OCI-M2 (cell line): ENCODE measurements at regions not wholly inside any gene's neighbourhood (a gene's known extent, or its start where the extent isn't known, plus 50 kb on each side); places are given as distances from the start of the nearest gene placed in this dataset.

Experiments
- DNase-seq: peaks from one replicate; lab custom pipeline; 2025; ENCODE audit not compliant: unreplicated experiment; lab: John Stamatoyannopoulos, UW

DNA sequence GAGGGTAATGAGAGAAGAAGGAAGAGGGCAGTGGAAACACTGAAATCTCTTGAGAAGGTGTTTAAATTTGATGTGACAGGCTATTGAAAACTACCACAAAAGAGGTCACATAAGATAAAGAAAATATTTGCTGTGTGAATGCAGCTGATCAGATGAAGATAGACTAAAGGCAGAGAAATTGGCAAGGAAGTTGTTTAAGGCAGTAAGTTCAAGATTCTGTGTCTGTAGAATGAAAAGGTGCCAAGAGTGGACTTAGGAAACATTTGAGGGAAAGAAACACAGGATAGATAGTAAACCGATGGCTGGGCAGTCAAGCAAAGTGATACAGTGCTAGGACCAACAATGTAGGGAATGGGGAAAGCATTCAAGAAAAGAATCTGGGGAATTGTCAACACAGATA is 332.3 kb upstream of the MARCKS start:
- DNase-seq = no peak

DNA sequence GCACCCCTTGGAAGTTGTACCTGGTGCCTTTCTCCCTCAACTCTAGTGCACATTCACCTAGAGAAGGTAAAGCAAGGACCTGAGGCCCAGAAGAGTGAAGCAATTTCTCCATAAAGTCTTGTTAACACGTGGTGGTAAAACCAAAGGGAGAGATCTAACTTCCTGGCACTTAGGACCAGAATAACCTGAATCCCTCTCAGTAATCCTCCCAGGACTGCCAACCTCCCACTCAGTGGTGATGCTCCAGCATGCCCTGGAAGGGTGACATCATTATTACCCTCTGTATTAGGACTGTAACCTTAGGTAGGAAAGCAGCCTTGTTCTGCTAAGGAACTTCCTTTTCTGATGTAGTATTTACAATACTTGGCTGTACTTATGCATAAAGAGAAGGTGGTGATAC is 330.6 kb upstream of the MARCKS start:
- DNase-seq = no peak

DNA sequence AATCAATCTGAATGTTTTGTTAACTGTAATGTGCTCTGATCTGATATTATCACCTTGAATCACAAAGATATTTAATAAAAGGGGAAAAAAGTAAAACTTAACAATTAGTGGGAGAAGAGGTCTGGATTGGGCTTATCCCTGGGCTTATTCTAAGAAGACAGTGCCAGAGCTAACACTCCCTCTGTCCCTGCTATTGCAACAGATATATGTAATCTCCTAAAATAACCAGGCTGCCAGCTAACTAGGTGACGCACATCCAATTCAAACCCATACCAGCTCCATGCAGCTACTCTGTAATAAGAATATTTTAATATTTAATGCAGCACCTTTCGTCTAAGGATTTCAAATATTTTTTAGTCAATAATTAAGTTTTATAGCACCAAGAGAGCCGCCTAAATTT is 330.1 kb upstream of the MARCKS start:
- no peak for DNase-seq

DNA sequence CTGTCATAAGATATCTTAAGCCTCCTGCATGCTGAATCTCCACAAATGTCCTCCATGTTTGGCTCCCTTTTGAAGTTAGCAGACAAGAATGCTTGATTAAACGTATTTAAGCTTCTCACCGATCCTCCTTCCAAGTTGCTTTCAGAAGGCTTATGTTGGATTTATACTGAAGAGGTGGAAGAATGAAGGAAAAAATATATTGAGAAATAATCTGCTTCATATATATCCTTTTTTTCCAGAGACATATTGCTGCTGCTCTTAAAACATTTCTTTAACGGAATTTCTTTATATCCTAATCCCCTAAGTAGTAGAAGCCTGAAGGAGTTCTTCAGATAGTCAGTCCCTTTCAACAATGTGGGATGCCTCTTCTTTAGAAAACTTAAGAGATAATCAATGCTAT is 329.0 kb upstream of the MARCKS start:
- DNase-seq = no peak

DNA sequence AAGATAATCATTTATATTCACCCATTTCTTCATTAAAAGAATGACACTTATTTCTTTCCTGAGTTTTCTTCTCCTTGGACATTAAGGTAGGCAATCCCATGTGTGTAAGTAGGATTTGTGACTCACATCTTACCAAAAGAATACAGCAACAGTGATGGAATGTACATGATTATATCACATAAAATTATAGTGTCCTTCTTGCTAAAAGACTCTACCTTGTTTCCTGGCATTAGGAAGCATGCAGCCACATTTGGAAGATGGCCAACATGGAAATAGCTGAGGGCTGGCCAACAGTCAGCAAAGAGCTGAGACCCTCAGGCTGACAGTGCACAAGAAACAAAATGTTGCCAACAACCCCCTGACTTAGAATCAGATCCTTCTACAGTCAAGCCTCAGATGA is 327.9 kb upstream of the MARCKS start:
- DNase-seq = no peak

DNA sequence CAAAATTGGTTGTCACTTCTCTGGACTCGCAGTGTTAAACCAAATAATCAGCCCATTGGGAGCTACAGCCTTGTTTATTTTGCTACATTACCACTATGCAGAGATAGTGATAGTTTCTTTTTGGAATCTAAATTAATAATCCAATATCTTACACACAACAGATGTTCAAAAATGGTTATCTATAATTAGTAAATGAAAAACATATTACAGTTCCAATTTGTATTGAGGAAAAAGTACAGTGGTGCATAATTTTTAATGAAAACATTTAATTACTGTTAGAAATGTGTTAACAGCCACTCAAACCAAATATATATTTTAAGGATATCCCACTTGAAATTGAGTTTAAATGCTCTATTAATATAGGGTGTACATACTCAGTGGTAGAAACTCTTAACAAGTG is 327.3 kb upstream of the MARCKS start:
- no peak for DNase-seq

DNA sequence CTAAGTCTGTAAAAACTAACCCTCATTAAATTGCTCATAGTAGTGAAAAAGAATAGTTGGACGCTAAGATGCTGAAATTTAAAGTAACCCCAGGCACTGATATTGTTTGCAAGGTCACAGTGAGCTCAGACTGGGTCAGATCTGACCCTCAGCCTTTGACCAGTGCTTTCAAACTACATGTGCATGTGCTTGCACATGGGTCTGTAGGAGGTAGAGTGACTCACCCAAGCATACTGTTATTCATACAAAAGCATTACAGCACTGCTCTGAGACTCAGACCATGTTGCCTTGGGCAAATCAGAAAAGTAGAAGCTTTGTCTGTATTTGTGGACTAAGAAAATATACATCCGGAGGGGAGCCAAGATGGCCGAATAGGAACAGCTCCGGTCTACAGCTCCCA is 326.4 kb upstream of the MARCKS start:
- DNase-seq = no peak

DNA sequence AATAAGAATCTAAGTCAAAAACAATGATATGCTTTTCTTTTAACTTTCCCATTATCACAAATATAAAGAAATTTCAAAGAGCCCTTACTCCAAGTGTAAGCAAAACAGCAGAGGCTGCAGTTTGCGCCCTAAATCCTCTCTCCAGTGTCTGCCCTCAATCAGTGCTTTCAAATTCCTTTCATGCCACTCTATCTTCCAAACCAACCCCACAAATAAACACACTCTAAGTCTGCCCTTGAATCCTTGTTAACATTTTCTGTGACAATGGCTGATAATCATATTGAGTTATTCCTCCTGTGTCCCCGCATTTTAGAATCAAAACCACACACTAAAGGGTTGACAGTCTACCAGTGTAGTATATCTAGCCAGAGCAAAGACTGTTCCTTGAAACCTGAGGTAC is 317.9 kb upstream of the MARCKS start:
- no peak for DNase-seq

DNA sequence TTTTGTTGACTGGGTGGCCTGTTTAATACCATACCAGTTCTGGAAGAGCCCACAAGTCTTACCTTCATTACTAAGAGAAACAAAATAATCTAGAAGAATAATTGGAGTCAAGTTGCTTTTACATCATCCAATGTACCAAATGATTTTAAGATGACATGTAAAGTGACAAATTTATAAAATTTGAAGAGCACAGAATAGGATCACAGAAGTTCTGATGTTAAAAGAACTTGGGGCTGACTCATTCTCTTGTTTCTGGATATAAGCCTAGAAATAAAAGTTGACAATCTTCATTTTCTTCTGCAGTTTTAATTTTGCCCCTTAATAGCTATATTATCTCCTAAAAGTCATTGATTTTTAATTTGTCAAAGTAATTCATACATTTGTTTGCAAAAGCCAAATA is 317.5 kb upstream of the MARCKS start:
- no peak for DNase-seq

DNA sequence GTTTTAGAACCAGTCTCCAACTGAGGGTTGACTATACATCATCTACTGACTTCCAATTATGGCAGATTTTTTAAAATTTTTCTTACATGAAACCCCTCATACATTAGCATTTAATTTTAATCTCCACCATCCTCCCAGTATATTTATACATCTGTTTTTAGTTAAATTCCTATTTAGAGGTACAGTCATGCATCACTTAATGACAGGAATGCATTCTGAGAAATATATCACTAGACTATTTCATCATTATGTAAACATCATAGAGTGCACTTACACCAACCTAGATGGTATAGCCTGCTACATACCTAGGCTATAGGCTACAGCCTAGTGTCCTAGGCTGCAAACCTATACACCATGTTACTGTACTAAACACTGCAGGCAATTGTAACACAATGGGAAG is 316.7 kb upstream of the MARCKS start:
- DNase-seq = no peak

DNA sequence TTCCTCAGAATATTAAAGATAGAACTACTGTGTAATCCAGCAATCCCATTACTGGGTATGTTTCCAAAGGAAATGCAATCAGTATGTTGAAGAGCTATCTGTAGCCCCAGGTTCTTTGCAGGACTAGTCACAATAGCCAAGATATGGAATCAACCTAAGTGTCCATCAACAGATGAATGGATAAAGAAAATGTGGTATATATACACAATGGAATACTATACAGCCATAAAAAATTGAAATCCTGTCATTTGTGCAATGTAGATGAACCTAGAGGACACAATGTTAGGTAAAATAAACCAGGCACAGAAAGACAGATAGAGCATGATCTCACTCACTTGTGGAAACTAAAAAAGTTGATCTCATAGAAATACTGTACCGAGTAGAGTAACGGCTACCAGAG is 306.0 kb upstream of the MARCKS start:
- no peak for DNase-seq

DNA sequence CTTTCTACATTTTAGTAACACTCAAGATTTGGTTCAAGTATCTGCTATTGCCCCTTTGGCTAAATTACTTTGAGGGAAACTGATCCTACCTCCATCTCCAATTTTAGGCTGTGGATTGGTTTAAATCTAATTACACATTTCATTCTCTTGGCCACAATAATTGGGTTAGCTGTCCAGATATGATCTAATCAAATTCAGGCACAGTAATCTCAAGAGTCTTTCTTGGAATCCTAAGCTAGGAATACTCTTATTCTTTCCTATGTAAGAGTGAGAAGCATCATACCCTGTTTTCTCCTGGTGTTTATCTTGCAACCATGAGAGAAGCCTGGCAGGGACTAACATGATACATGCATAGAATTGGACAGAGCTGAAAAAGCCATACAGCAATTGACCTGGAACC is 300.4 kb upstream of the MARCKS start:
- DNase-seq = no peak

DNA sequence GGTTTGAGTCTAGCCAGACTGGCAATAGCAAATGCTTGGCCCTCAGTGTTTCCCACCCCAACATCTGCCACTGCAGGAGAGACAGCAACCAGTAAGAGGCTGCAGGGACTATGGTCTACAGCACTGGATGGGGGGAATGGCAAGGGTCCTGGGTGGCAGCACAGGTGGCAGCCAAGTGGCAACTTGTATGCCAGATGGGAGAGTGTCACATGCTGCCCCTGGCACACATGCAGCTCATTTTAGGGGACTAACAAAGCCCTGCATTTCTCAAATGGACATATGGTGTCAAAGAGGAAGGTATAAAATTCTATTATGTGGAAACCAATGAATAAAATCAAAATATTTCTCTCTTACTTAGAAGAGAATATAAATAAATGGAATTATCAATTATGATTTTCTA is 298.7 kb upstream of the MARCKS start:
- no peak for DNase-seq

DNA sequence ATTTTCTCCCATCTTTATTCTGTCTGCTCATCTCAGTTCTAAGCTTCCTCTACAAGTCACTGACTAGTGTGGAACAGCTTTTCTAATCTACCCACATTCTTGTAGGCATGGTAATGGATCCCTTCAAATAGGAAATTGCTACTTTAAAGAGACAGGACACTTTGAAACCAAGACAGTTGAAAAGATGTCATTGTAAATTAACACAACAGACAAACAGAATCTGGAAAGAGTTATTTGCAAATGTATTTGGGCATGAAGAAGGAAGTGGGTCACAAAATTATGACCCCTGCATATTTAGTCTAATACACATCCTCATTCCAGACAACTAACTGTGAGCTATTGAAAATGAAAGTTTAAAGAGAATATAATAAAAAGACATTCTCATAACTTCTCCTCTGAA is 298.2 kb upstream of the MARCKS start:
- DNase-seq = no peak

DNA sequence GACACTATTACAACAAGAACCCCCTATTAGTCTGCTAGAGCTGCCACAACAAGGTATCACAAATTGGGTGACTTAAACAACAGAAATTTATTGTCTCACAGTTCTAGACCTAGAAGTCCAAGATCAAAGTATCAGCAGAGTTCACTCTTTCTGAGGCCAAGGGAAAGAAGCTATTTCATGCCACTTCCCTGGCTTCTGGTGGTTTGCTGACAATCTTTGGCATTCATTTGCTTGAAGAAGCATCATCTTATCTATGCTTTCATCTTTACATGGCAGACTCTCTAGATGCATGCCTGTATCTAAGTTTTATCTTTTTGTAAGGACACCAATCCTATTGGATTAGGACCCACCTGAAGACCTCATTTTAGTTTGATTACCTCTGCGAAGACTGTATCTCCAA is 296.8 kb upstream of the MARCKS start:
- DNase-seq = no peak

DNA sequence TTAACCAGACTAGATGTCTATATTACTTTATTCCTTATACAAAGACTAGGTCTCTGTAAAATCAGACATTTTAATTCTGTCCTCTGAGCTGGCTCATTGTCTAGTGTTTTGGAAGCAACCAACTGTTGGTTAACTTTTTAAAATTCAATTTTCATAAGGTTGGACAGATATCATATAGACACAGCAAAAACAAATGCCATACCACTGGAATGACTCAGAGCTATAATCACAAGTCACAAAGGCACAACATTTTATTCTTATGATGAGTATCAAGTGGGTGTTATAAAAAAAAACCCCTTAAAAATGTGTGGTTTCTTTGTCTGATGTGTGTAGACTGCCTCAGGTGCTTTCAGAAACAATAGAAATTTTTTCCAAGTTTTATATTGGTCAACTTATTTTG is 296.2 kb upstream of the MARCKS start:
- DNase-seq = no peak

DNA sequence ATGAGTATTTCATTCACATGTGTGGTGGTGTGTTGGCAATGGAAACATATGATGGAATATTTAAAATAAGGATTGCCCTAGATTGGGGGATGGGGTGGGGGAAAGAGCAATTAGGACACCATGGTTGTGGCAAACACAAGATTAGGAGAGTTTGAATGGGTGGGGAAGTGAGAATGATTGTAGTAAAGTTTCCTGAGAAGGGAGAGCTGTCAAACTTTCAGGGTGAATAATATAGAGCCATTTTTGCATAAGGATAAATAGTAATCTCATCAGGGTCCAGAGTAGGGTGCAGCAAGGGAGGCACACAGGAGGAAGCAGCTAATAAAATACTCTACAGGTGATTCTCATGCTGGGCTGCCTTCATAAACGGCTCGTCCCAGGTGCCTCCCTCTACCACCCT is 294.9 kb upstream of the MARCKS start:
- DNase-seq = no peak

DNA sequence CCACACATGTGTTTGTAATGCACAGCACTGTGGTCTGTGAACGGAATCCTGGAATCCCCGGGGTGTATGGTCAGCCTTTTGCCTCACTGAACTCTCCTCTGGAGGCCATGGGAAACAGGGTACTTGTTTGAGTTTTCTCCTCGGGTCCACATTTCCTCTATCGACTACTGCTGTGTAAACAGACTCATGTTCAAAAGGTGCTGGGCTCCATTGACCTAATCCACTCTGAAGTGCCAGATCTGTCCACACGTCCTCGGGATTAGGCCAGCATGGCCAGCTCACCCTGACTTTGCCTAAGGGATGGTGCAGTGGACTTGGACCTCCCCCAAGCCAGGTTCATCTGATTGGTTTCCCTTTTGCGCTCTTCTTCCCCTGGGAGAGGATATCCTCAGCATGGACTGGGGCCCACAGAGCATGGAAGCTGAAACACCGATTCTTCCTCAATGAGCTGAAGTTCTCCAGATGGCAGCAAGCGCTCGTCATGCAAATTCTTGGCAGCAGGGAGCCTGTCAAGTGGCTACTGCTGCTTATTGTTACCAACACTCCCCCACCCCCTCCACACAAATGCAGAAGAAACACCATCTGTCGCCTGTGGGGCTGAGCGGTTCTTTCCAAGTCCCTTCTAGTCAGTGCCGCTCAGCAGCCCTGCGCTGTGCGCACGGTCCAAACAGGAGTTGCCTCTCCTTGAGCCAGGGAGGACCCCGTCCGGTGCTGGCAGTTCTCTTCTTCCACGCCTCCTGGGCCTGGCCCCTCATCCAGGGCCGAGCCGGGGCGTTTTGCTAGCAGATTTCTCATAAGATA is 292.6 kb upstream of the MARCKS start:
- no peak for DNase-seq

DNA sequence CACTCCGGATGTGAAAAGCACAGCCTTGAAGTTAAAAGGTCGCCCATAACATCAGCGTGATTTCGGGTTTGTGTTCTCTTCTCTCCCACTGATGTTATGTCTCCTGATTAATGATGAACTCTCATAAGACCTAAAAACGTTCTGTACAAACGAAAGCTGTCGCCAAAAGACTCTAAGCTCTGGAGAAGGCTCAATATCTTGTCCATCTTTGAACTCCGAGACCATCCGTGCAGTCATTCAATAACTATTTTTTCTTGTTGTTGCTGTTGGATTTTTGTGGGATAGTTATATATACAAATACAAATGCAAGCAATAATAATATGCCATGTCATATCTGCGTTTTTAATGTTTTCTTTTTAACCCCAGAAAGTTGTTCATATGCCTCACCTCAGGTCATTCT is 291.8 kb upstream of the MARCKS start:
- DNase-seq = no peak

DNA sequence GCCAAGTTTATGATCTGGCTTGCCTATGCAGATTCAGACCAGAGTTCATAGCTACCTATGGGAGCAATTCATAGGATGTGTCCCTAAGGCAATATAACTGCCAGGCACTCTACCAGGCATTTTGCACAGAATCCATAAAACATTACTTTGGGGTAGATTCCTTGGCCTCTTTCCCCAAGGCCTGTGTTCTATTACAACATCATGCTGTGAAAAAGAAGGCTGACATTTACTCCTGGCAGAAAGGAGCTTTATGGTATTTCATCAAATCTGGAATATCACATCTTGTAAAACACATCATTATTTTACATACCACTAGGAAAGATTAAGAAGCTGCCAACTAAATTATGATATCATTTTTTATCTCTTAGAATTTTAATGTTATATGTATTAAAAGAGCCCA is 287.0 kb upstream of the MARCKS start:
- DNase-seq = no peak

DNA sequence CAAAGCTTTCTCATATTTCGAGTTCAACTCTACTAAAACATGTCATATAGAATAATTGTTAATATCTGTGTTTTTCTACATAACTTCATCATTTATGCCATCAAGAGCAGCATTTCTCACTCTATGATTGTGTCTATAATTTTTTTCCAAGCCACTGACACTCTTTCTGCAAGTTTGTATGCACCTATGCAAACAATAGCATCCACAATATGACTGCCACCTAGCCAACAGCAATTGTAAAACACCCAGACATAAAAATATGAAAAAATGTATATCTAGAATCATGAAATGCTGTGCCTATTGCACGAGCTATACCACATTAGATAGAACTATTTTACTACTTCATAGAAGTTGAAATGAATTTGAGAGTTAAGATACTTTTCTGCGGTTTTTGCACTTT is 286.5 kb upstream of the MARCKS start:
- DNase-seq = no peak

DNA sequence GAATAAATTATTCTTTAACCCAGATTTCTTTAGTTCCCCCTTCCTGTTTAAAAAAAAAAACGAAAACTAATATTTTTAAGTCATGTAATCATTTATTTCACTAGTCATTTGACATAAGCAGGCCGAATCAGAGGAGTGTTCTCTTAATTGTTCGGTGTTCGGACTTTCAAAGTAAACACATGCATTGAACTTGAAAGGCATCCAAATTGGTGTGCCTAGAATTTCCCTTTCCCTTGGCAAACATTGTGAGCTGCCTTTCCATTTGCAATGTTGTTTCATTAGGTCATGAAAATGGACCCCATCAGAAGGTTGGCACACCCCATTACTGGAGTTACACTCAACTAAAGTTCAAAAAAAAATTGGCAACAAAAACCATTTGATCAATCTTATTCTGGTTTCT is 283.0 kb upstream of the MARCKS start:
- DNase-seq = no peak

DNA sequence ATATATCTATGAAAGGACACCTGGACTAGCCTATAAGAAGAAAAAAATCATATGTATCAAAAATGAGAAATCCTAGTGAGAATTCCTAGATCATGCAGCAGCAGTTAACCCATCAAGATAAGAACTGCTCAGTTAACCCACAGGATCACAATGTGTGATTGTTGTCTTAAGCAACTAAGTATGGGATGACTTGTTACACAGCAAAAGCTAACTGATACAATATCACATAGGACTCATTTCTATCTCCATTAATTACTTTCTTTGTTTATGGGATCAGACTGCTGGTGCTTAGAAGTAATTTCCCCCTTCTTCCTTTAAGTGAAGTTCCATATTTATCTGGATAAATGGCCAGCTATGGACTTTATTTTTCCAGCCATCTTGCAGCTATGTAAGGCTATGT is 280.8 kb upstream of the MARCKS start:
- DNase-seq = no peak

DNA sequence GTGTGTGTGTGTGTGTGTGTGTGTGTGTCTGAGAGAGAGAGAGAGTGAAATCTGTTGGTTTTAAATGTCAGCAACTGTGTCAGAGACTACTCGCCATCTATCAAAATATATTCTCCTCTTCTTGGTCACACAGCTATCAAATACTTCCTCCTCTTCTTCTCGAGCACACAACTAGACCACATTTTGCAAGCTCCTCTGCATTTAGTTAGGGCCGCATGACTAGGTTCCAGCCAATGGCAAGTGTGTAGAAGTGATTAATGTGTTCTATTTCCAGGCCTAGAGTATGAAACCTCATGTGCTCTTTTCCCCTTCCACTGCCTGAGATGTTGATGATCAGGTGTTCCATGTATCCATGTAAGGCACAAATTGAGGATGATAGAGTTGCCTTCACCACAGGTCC is 278.5 kb upstream of the MARCKS start:
- no peak for DNase-seq
